ENCODE measurements at regions not wholly inside any gene's neighbourhood (a gene's known extent, or its start where the extent isn't known, plus 50 kb on each side); places are given as distances from the start of the nearest gene placed in this dataset.

DNA sequence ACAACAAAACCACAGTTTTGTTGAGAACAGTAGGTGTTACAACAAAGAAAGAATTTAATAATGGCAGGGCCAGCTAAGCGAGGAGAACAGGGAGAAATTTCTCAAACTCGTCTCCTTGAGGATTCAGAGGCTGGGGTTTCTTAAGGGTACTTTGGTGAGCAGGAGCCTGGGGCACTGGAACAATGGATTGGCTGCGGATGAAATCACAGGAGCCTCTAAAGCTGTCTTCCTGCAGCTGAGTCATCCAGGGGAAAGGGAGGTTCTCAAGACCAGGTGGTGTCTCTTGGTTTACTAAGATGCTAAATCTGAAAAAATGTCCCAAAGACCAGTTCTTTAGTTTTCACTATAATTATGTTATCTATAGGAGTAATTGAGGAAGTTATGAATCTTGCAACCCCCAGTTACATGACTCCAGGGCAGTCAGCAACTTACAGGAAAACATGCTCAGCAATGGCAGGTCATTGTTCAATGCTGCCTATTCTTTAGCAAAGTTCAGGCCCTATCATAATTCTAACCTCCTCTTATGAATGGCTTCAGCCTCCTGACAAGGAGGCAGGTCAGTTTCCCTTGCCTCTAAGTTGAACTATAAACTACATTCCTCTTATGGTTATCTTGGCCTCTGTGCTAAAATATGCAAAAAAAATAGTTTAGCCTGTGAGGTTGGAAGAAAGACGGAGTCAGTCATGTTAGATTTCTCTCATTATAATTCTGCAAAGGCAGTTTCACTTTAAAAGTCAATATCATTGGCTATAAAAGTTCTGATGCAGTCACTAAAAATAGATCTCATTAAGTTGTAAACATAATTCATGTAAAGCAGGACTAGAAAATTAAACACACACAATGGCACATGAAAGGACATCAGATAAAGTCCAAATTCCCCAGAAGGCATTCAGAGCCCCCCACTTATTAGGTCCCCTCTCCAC is 63.3 kb upstream of the CKS2 start:
- TF ChIP-seq POLR2AphosphoS5 (IDR thresholded peaks at IDR 0.05; ENCODE audit: low read length): no peak
- TF ChIP-seq JUND (IDR thresholded peaks at IDR 0.05; ENCODE audit: low read depth, low read length): no peak
- TF ChIP-seq CTCF (IDR thresholded peaks at IDR 0.05 in 2 of 3, conservative IDR thresholded peaks at IDR 0.05 in 1 of 3; ENCODE audit: control insufficient read depth in 2 of 3, extremely low read depth in 1 of 3, insufficient read depth in 1 of 3, low read depth in 3 of 3, low read length in 3 of 3): no peak
- TF ChIP-seq JUNB (IDR thresholded peaks at IDR 0.05): no peak
- no peak for TF ChIP-seq EP300 (IDR thresholded peaks at IDR 0.05; ENCODE audit: borderline replicate concordance in 1 of 2, control insufficient read depth in 1 of 2, low read depth in 2 of 2, low read length in 2 of 2)
- no peak for TF ChIP-seq RCOR1 (conservative IDR thresholded peaks at IDR 0.05; ENCODE audit: low read depth, low read length)
- TF ChIP-seq, protein P1, sequence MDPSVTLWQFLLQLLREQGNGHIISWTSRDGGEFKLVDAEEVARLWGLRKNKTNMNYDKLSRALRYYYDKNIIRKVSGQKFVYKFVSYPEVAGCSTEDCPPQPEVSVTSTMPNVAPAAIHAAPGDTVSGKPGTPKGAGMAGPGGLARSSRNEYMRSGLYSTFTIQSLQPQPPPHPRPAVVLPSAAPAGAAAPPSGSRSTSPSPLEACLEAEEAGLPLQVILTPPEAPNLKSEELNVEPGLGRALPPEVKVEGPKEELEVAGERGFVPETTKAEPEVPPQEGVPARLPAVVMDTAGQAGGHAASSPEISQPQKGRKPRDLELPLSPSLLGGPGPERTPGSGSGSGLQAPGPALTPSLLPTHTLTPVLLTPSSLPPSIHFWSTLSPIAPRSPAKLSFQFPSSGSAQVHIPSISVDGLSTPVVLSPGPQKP (IDR thresholded peaks at IDR 0.05; ENCODE audit: low read depth, low read length): no peak

Measured in GM12878 (cell line).